ENCODE measurements at regions not wholly inside any gene's neighbourhood (a gene's known extent, or its start where the extent isn't known, plus 50 kb on each side); places are given as distances from the start of the nearest gene placed in this dataset.

DNA sequence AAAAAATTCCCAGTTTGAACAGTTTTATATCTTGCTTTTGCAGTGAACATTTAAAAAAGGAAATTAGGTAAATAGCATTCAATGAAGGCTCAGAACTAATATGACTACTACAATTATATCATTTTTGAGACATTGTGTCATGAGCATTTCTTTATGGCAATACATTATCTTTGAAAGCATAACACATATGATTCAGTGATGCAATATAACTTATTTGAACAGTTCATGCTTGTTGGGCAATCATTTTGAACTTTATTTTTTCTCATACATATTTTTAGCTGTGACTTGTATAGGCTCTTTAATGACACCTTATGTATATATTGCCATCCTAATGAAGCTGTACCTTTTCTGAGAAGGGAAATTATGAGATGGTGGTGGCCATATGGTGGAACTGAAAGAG is 828.6 kb upstream of the NR2F2 start:
- Histone ChIP-seq H3K4me3 (ENCODE audit: extremely low read depth, insufficient read depth, low read length, poor library complexity, severe bottlenecking) (no peak overlapping the region), H3K9me3 (ENCODE audit: control insufficient read depth, low read length) (no peaks in the 10 kb centered on the region), H3K27ac (ENCODE audit: low read depth, low read length, severe bottlenecking) (no peak overlapping the region), H3K36me3 (ENCODE audit: control insufficient read depth, insufficient read depth, low read length) (no peaks in the 10 kb centered on the region), H3K4me1 (ENCODE audit: control insufficient read depth, insufficient read depth, low read length, poor library complexity, severe bottlenecking) (no peaks in the 10 kb centered on the region)

DNA sequence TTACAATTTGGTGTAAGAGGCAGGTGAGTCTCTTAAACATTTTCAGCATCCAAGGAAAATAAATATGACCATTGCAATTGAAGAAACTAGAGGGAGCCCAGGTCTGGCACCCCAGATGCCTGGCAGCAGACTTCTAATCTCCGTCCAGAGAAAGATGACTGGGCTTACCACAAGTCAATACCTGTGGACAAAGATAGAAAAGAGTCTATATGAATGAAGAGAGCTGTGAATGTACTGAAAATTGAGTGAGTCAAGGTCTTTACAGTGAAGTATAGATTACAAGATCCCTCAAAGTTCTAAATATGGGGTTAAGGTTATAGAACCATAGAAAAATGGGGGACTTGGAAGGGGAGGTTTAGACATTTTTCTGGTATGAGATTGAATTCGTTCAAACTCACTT is 827.4 kb upstream of the NR2F2 start:
- no peaks in the 10 kb centered on the region for H3K4me1 ChIP-seq (ENCODE audit: control insufficient read depth, insufficient read depth, low read length, poor library complexity, severe bottlenecking)
- no peaks in the 10 kb centered on the region for H3K9me3 ChIP-seq (ENCODE audit: control insufficient read depth, low read length)
- no peak overlapping the region for H3K27ac ChIP-seq (ENCODE audit: low read depth, low read length, severe bottlenecking)
- 92 to 96% methylated on average over 2 of the region's 2 CpGs for WGBS, 2 experiments (ENCODE audit: insufficient coverage in 2 of 2)
- H3K36me3 ChIP-seq (ENCODE audit: control insufficient read depth, insufficient read depth, low read length): no peaks in the 10 kb centered on the region
- H3K4me3 ChIP-seq (ENCODE audit: extremely low read depth, insufficient read depth, low read length, poor library complexity, severe bottlenecking): no peak overlapping the region

DNA sequence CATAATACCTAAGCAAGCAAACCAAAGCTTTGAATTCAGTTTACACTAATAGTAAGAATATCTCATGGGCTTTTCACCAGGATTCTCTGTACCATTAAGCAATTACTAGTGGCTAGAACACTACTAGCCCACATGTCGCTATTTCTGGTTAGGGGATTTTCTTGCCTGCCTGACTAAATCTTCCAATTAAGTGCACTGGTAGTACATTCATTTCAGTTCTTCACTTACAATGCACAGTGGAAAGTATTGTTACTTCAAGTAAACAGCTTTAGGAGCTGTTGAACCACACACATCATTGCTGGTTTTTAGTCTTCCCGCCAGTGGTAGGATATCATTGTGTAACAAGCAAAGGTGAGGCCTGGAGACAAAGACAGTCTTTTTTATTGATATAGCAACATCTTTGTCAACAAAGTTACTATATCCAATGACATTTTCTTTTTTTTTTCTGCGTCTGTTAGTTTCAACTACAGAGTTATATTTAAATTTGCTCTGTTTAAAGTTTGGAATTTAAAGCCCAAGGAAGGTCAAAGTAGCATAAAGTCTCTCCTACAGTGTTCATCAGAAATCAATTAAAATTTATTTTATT is 826.8 kb upstream of the NR2F2 start:
- H3K27ac ChIP-seq (ENCODE audit: low read depth, low read length, severe bottlenecking): no peak overlapping the region
- no peaks in the 10 kb centered on the region for H3K9me3 ChIP-seq (ENCODE audit: control insufficient read depth, low read length)
- H3K4me3 ChIP-seq (ENCODE audit: extremely low read depth, insufficient read depth, low read length, poor library complexity, severe bottlenecking): no peak overlapping the region
- H3K4me1 ChIP-seq (ENCODE audit: control insufficient read depth, insufficient read depth, low read length, poor library complexity, severe bottlenecking): no peaks in the 10 kb centered on the region
- WGBS, 2 experiments (ENCODE audit: insufficient coverage in 2 of 2): no CpG with 5 or more reads among the region's 3 CpGs
- no peaks in the 10 kb centered on the region for H3K36me3 ChIP-seq (ENCODE audit: control insufficient read depth, insufficient read depth, low read length)

DNA sequence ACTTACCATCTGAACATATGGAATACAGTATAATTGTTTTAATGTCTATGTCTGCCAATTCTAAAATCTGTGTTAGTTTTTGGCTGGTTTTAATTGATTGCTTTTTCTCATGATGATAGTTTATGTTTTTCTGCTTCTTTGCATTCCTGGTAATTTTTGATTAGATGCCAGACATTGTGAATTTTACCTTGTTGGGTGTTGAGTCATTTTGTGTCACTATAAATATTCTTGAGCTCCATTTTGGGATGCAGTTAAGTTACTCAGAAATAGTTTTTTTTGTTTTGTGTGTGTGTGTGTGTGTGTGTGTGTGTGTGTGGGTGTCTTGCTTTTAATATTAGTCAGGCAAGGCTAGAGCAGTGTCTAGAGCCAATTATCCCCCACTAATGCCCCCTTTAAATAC is 818.8 kb upstream of the NR2F2 start:
- H3K4me3 ChIP-seq (ENCODE audit: extremely low read depth, insufficient read depth, low read length, poor library complexity, severe bottlenecking): no peak overlapping the region
- no peaks in the 10 kb centered on the region for H3K9me3 ChIP-seq (ENCODE audit: control insufficient read depth, low read length)
- H3K36me3 ChIP-seq (ENCODE audit: control insufficient read depth, insufficient read depth, low read length): no peaks in the 10 kb centered on the region
- H3K27ac ChIP-seq (ENCODE audit: low read depth, low read length, severe bottlenecking): no peak overlapping the region
- no peaks in the 10 kb centered on the region for H3K4me1 ChIP-seq (ENCODE audit: control insufficient read depth, insufficient read depth, low read length, poor library complexity, severe bottlenecking)

GRCh38 chr15:95512906-95513305 is 817.6 kb upstream of the NR2F2 start:
- no peaks in the 10 kb centered on the region for H3K36me3 ChIP-seq (ENCODE audit: control insufficient read depth, insufficient read depth, low read length)
- H3K4me3 ChIP-seq (ENCODE audit: extremely low read depth, insufficient read depth, low read length, poor library complexity, severe bottlenecking): no peak overlapping the region
- H3K4me1 ChIP-seq (ENCODE audit: control insufficient read depth, insufficient read depth, low read length, poor library complexity, severe bottlenecking): no peaks in the 10 kb centered on the region
- no peaks in the 10 kb centered on the region for H3K9me3 ChIP-seq (ENCODE audit: control insufficient read depth, low read length)
- WGBS, 2 experiments (ENCODE audit: insufficient coverage in 2 of 2): no CpG with 5 or more reads among the region's 2 CpGs
- no peak overlapping the region for H3K27ac ChIP-seq (ENCODE audit: low read depth, low read length, severe bottlenecking)

GRCh38 chr15:95519887-95520286 is 810.6 kb upstream of the NR2F2 start:
- 98 to 100% methylated on average over 2 to 7 of the region's 11 CpGs for WGBS, 2 experiments (ENCODE audit: insufficient coverage in 2 of 2)

DNA sequence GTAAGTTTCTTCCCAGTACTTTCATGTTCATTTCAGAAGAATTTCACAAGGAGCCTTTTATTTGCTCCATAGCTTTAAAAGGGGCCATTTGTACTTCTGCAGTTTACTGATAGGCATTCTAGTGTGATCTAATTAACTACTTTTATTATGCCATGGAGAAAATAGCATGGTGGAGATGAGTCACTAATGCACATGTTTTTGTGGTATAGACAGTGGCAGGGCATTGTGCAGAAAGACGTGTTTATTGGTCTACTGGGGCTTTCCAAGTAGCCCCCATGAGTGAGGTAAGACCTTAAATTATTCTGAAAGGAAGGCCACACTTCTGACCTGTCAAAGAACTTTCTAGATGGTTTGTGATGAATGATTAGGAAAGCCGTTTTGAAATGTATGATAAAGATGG is 810.0 kb upstream of the NR2F2 start:
- Histone ChIP-seq H3K36me3 (ENCODE audit: control insufficient read depth, insufficient read depth, low read length) (no peaks in the 10 kb centered on the region), H3K27ac (ENCODE audit: low read depth, low read length, severe bottlenecking) (no peak overlapping the region), H3K4me1 (ENCODE audit: control insufficient read depth, insufficient read depth, low read length, poor library complexity, severe bottlenecking) (no peaks in the 10 kb centered on the region), H3K9me3 (ENCODE audit: control insufficient read depth, low read length) (no peaks in the 10 kb centered on the region), H3K4me3 (ENCODE audit: extremely low read depth, insufficient read depth, low read length, poor library complexity, severe bottlenecking) (no peak overlapping the region)
- 88% methylated on average over 1 of the region's 2 CpGs for WGBS, 2 experiments (ENCODE audit: insufficient coverage in 2 of 2)

More at GRCh38 chr15:95519887-95520286, 810.6 kb upstream of the NR2F2 start:
- no peak overlapping the region for H3K4me3 ChIP-seq (ENCODE audit: extremely low read depth, insufficient read depth, low read length, poor library complexity, severe bottlenecking)
- H3K9me3 ChIP-seq (ENCODE audit: control insufficient read depth, low read length): no peaks in the 10 kb centered on the region
- no peak overlapping the region for H3K27ac ChIP-seq (ENCODE audit: low read depth, low read length, severe bottlenecking)
- H3K4me1 ChIP-seq (ENCODE audit: control insufficient read depth, insufficient read depth, low read length, poor library complexity, severe bottlenecking): no peaks in the 10 kb centered on the region
- H3K36me3 ChIP-seq (ENCODE audit: control insufficient read depth, insufficient read depth, low read length): no peaks in the 10 kb centered on the region

GRCh38 chr15:95520922-95521321 is 809.6 kb upstream of the NR2F2 start:
- no peaks in the 10 kb centered on the region for H3K36me3 ChIP-seq (ENCODE audit: control insufficient read depth, insufficient read depth, low read length)
- no peaks in the 10 kb centered on the region for H3K4me1 ChIP-seq (ENCODE audit: control insufficient read depth, insufficient read depth, low read length, poor library complexity, severe bottlenecking)
- no peak overlapping the region for H3K4me3 ChIP-seq (ENCODE audit: extremely low read depth, insufficient read depth, low read length, poor library complexity, severe bottlenecking)
- no peak overlapping the region for H3K27ac ChIP-seq (ENCODE audit: low read depth, low read length, severe bottlenecking)
- WGBS, 2 experiments (ENCODE audit: insufficient coverage in 2 of 2): 78 to 94% methylated on average over 2 to 3 of the region's 4 CpGs
- H3K9me3 ChIP-seq (ENCODE audit: control insufficient read depth, low read length): peaks cover 3% of the 10 kb centered on the region

DNA sequence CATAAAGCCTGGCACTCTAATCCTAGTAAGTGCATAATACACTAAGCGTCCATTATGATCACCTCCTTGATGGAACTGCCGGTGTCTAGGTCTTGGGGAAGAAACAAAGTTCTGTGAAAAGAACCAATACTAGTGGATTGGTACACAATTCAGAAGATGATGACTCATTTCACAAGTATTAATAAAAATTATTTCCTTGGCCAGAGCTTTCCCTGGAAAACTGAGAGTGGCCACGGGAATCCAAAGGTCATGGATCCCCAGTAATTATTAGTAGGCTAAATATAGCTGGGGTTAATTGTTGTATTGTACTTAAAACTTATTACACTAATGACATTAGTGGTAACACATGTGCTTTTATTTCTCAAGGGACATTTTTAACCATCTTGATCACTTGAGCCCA is 808.0 kb upstream of the NR2F2 start:
- no peak overlapping the region for H3K4me3 ChIP-seq (ENCODE audit: extremely low read depth, insufficient read depth, low read length, poor library complexity, severe bottlenecking)
- H3K36me3 ChIP-seq (ENCODE audit: control insufficient read depth, insufficient read depth, low read length): no peaks in the 10 kb centered on the region
- H3K4me1 ChIP-seq (ENCODE audit: control insufficient read depth, insufficient read depth, low read length, poor library complexity, severe bottlenecking): no peaks in the 10 kb centered on the region
- H3K9me3 ChIP-seq (ENCODE audit: control insufficient read depth, low read length): peaks cover 5% of the 10 kb centered on the region
- no CpG with 5 or more reads among the region's 3 CpGs for WGBS, 2 experiments (ENCODE audit: insufficient coverage in 2 of 2)
- no peak overlapping the region for H3K27ac ChIP-seq (ENCODE audit: low read depth, low read length, severe bottlenecking)

DNA sequence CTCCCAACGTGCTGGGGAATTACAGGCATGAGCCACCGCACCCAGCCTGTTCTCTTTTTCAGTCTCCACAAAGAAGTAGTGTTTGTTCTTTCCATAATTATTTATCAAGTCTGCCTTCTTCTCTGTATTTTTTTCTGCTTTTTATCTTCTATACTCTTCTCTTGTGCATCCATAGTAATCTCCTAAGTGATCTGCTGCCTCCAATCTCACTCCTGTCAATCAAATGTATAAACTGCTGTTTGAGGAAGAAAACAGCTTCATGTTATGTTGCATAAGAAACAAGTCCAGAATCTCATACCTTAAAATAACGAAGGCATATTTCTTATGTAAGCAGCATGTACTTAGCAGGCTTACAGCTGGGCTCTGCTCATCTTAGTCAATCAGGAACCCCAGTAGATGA is 801.6 kb upstream of the NR2F2 start:
- WGBS, 2 experiments (ENCODE audit: insufficient coverage in 2 of 2): 67 to 90% methylated on average over 1 to 2 of the region's 3 CpGs
- H3K9me3 ChIP-seq (ENCODE audit: control insufficient read depth, low read length): peaks cover 5% of the 10 kb centered on the region
- no peak overlapping the region for H3K4me3 ChIP-seq (ENCODE audit: extremely low read depth, insufficient read depth, low read length, poor library complexity, severe bottlenecking)
- no peaks in the 10 kb centered on the region for H3K4me1 ChIP-seq (ENCODE audit: control insufficient read depth, insufficient read depth, low read length, poor library complexity, severe bottlenecking)
- H3K36me3 ChIP-seq (ENCODE audit: control insufficient read depth, insufficient read depth, low read length): no peaks in the 10 kb centered on the region
- no peak overlapping the region for H3K27ac ChIP-seq (ENCODE audit: low read depth, low read length, severe bottlenecking)

GRCh38 chr15:95536638-95537037 is 793.9 kb upstream of the NR2F2 start:
- Histone ChIP-seq H3K27ac (ENCODE audit: low read depth, low read length, severe bottlenecking) (no peak overlapping the region), H3K4me1 (ENCODE audit: control insufficient read depth, insufficient read depth, low read length, poor library complexity, severe bottlenecking) (no peaks in the 10 kb centered on the region), H3K9me3 (ENCODE audit: control insufficient read depth, low read length) (no peaks in the 10 kb centered on the region), H3K4me3 (ENCODE audit: extremely low read depth, insufficient read depth, low read length, poor library complexity, severe bottlenecking) (no peak overlapping the region), H3K36me3 (ENCODE audit: control insufficient read depth, insufficient read depth, low read length) (no peaks in the 10 kb centered on the region)
- 93 to 95% methylated on average over 6 to 7 of the region's 11 CpGs for WGBS, 2 experiments (ENCODE audit: insufficient coverage in 2 of 2)
